GM12891 (cell line): ENCODE measurements at regions not wholly inside any gene's neighbourhood (a gene's known extent, or its start where the extent isn't known, plus 50 kb on each side); places are given as distances from the start of the nearest gene placed in this dataset.

ENCODE experiments used
- PAX5 ChIP-seq: IDR thresholded peaks from 2 replicates; pipeline ENCODE4 v1.6.1; 2011; ENCODE audit warnings: low read length, moderate library complexity, mild to moderate bottlenecking; ENCODE audit not compliant: insufficient read depth, severe bottlenecking
- POLR2A ChIP-seq: IDR thresholded peaks from 2 replicates; pipeline ENCODE4 v1.6.1; 2011; ENCODE audit warnings: low read depth, low read length, control low read depth
- POLR2AphosphoS5 ChIP-seq: IDR thresholded peaks from 2 replicates; pipeline ENCODE4 v1.6.1; 2011; ENCODE audit warnings: low read depth, low read length, control low read depth
- POU2F2 ChIP-seq: IDR thresholded peaks from 2 replicates; pipeline ENCODE4 v1.6.1; 2011; ENCODE audit warnings: low read depth, mild to moderate bottlenecking, control low read depth, low read length, moderate library complexity
- SPI1 ChIP-seq: IDR thresholded peaks from 2 replicates; pipeline ENCODE4 v1.6.1; 2011; ENCODE audit warnings: low read depth, low read length, control low read depth
- TAF1 ChIP-seq: IDR thresholded peaks from 2 replicates; pipeline ENCODE4 v1.6.1; 2011; ENCODE audit warnings: low read depth, low read length, control low read depth

GRCh38 chr14:39554576-39554975 lies 122.3 kb upstream of the FBXO33 start:
- TF ChIP-seq POLR2AphosphoS5 (no peak), POLR2A (no peak), SPI1 (no peak), TAF1 (no peak), PAX5 (no peak), POU2F2 (no peak)
